ENCODE measurements at regions not wholly inside any gene's neighbourhood (a gene's known extent, or its start where the extent isn't known, plus 50 kb on each side); places are given as distances from the start of the nearest gene placed in this dataset.

DNA sequence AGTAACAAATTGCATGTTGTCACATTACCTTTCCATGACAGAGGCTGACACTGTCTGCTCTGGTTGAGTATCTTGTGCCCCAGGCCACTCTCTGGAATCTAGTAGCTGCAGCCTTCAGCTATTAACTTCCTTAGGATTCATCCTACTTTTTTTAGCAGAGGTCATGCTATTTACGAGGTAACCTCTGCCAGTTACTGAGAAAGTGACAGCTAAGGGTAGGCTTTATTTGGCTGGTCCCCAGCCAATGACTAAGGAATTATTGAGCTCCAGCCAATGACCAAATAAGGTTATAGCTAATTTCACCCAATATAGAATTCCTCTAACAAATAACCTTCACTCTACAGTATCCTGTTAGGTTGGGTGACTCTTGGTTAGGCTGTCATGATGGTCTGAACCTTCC lies 1361.7 kb downstream of the XPNPEP1 start:
- Histone ChIP-seq H2BK120ac (ENCODE audit: low read depth, low read length) (no peak overlapping the region), H3K23ac (ENCODE audit: low read depth, low read length) (no peak overlapping the region), H3K56ac (ENCODE audit: extremely low read depth, insufficient read depth, low read length) (no peak overlapping the region), H3K4me3 (ENCODE audit: insufficient read depth, low read depth, low read length) (no peak overlapping the region), H4K20me1 (ENCODE audit: insufficient read depth, low read length) (no peaks in the 10 kb centered on the region), H2BK15ac (ENCODE audit: low read depth, low read length) (no peak overlapping the region), H3K9me1 (ENCODE audit: insufficient read depth, low read length) (no peaks in the 10 kb centered on the region), H2AFZ (replicated peaks; ENCODE audit: low read length, poor library complexity) (no peak overlapping the region), H4K8ac (ENCODE audit: low read depth in 2 of 2, low read length in 2 of 2) (no peak overlapping the region), H2BK5ac (ENCODE audit: low read depth, low read length, poor library complexity, severe bottlenecking) (no peak overlapping the region), H3K14ac (replicated peaks; ENCODE audit: low read depth, low read length) (no peak overlapping the region), H2BK20ac (ENCODE audit: low read depth, low read length) (no peak overlapping the region), H4K91ac (ENCODE audit: insufficient read depth, low read depth, low read length) (no peak overlapping the region), H3K27me3 (ENCODE audit: control insufficient read depth, insufficient read depth, low read length) (no peaks in the 10 kb centered on the region), H3K79me1 (ENCODE audit: low read depth in 1 of 2, low read length in 2 of 2) (no peaks in the 10 kb centered on the region), H3K4me1 (ENCODE audit: control insufficient read depth, insufficient read depth, low read length) (no peaks in the 10 kb centered on the region), H2AK5ac (ENCODE audit: low read depth, low read length) (no peak overlapping the region), H2AK9ac (replicated peaks; ENCODE audit: low read depth, low read length, poor library complexity) (no peak overlapping the region), H4K5ac (ENCODE audit: low read depth, low read length) (no peak overlapping the region), H3K4me2 (ENCODE audit: low read depth, low read length) (no peak overlapping the region), H3K9ac (ENCODE audit: low read depth, low read length) (no peak overlapping the region), H3K18ac (ENCODE audit: low read depth, low read length) (no peak overlapping the region), H3K9me3 (ENCODE audit: control insufficient read depth, insufficient read depth, low read length) (peaks cover 1% of the 10 kb centered on the region; the same call in 1 of the 2 replicates), H3K4ac (ENCODE audit: low read depth, low read length) (no peak overlapping the region), H3K27ac (ENCODE audit: insufficient read depth, low read length) (no peak overlapping the region), H3K36me3 (ENCODE audit: control insufficient read depth, insufficient read depth, low read length) (no peaks in the 10 kb centered on the region)
- in situ Hi-C loops (cut with MboI; ENCODE audit: low sequenced_read_pairs) (no loop called here), intact Hi-C loops (cut with micrococcal nuclease) (no loop called here), dilution Hi-C loops (cut with HindIII; ENCODE audit: low sequenced_read_pairs, unreplicated experiment) (no loop called here)
- ChIA-PET POLR2A (ENCODE audit: unreplicated experiment) (no interaction called here), CTCF (no interaction called here)
- ATAC-seq (ENCODE audit: low read depth) (no peak), DNase-seq (no peak)
- TF ChIP-seq FOS (IDR thresholded peaks at IDR 0.05; ENCODE audit: low read depth, low read length) = no peak
- TF ChIP-seq POLR2A (IDR thresholded peaks at IDR 0.05; ENCODE audit: low read depth, low read length) = no peak
- TF ChIP-seq MAFK (IDR thresholded peaks at IDR 0.05; ENCODE audit: low read depth, low read length) = no peak
- TF ChIP-seq, protein P1, sequence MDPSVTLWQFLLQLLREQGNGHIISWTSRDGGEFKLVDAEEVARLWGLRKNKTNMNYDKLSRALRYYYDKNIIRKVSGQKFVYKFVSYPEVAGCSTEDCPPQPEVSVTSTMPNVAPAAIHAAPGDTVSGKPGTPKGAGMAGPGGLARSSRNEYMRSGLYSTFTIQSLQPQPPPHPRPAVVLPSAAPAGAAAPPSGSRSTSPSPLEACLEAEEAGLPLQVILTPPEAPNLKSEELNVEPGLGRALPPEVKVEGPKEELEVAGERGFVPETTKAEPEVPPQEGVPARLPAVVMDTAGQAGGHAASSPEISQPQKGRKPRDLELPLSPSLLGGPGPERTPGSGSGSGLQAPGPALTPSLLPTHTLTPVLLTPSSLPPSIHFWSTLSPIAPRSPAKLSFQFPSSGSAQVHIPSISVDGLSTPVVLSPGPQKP (IDR thresholded peaks at IDR 0.05; ENCODE audit: borderline replicate concordance, low read depth, low read length) = no peak
- TF ChIP-seq BHLHE40 (IDR thresholded peaks at IDR 0.05; ENCODE audit: low read depth, low read length) = no peak
- no peak for TF ChIP-seq RAD21 (IDR thresholded peaks at IDR 0.05; ENCODE audit: low read length)
- TF ChIP-seq CEBPB (IDR thresholded peaks at IDR 0.05; ENCODE audit: low read depth, low read length) = no peak
- TF ChIP-seq, protein P2, sequence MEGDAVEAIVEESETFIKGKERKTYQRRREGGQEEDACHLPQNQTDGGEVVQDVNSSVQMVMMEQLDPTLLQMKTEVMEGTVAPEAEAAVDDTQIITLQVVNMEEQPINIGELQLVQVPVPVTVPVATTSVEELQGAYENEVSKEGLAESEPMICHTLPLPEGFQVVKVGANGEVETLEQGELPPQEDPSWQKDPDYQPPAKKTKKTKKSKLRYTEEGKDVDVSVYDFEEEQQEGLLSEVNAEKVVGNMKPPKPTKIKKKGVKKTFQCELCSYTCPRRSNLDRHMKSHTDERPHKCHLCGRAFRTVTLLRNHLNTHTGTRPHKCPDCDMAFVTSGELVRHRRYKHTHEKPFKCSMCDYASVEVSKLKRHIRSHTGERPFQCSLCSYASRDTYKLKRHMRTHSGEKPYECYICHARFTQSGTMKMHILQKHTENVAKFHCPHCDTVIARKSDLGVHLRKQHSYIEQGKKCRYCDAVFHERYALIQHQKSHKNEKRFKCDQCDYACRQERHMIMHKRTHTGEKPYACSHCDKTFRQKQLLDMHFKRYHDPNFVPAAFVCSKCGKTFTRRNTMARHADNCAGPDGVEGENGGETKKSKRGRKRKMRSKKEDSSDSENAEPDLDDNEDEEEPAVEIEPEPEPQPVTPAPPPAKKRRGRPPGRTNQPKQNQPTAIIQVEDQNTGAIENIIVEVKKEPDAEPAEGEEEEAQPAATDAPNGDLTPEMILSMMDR (conservative IDR thresholded peaks at IDR 0.05; ENCODE audit: low read depth, low read length) = no peak
- no peak for TF ChIP-seq SMC3 (IDR thresholded peaks at IDR 0.05; ENCODE audit: low read depth, low read length)
- no peak for TF ChIP-seq MXI1 (IDR thresholded peaks at IDR 0.05; ENCODE audit: borderline replicate concordance, low read depth, low read length)
- no peak for TF ChIP-seq CHD1 (IDR thresholded peaks at IDR 0.05; ENCODE audit: low read depth, low read length)
- TF ChIP-seq NFE2L2 (IDR thresholded peaks at IDR 0.05; ENCODE audit: low read depth, low read length) = no peak
- no peak for TF ChIP-seq RFX5 (IDR thresholded peaks at IDR 0.05; ENCODE audit: low read depth, low read length)
- TF ChIP-seq RCOR1 (IDR thresholded peaks at IDR 0.05; ENCODE audit: insufficient replicate concordance, low read length) = no peak
- no CpG with 5 or more reads among the region's 1 CpG for WGBS, 2 experiments (ENCODE audit: extremely low coverage in 2 of 2, insufficient read length in 1 of 2)
- no TSS peak for BruUV-seq (replicated peaks)

All from IMR-90 (cell line).